ENCODE measurements at regions not wholly inside any gene's neighbourhood (a gene's known extent, or its start where the extent isn't known, plus 50 kb on each side); places are given as distances from the start of the nearest gene placed in this dataset.
"Not testable (repeated sequence)": the region's sequence is repeated elsewhere in the genome, so short reads cannot be mapped to it uniquely, and the experiment has no call there.

DNA sequence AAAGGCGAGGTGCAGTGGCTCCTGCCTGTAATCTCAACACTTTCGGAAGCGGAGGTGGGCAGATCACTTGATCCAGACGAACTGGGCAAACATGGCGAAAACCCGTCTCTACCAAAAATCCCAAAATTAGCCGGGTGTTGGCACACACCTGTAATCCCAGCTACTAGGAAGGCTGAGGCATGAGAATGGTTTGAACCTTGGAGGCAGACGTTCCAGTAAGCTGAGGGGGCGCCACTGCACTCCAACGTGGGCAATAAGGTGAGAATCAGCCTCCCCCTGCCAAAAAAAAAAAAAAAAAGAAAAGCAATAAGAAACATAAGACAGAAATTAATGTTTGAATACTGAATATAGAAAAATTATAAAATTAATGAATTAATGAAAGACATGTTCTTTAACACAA lies 928.7 kb downstream of the LRFN5 start:
- no peak for DNase-seq (ENCODE audit: low read depth)

DNA sequence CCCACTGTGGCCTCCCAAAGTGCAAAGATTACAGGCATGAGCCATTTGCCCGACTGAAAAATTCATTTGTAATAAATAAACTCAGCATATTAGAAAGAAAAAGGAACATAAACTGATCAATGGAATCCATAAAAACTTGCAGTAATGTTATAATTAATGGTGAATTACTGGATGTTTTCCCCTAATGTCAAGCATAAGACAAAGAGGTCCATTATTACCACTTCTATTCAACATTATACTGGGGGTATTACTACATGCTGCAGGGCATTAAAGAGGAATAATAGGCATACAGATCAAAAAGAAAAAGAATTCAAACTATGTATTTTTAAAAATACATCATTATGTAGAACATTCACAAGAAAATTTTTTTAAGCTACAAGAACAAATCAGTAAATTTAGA lies 926.8 kb downstream of the LRFN5 start:
- DNase-seq (ENCODE audit: low read depth) = no peak

DNA sequence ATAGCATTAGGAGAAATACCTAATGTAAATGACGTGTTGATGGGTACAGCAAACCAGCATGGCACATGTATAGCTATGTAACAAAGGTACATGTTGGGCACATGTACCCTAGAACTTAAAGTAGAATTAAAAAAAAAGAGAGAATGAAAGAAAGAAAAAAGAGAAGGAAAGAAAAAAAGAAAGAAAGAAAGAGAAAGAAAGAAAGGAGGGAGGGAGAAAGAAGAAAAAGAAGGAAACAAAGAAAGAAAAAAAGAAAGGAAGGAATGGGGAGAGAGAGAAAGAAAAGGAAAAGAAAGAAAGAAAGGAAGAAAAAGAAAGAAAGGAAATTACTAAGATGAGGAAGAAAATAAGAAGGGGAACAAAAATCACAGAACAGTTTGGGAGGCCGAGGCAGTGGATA lies 925.5 kb downstream of the LRFN5 start:
- no peak for DNase-seq (ENCODE audit: low read depth)

DNA sequence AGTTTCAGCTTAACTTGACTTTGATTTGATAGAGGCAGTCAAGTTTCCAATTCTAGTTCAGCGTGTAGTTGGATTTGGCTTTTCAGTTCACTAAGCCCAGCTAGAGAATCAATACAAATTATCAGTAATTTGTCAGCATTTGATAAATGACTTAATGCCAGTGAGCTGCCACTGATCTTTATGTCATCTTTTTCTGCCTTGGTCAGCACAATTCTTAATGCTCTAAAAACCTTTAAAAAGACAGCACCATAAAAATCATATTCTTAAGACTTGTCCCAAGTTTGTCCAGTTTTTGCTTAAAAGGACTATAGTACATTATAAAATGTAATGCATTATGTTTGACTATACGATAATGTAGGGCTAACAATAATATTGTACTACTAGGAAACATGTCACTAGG lies 920.5 kb downstream of the LRFN5 start:
- no peak for DNase-seq (ENCODE audit: low read depth)

DNA sequence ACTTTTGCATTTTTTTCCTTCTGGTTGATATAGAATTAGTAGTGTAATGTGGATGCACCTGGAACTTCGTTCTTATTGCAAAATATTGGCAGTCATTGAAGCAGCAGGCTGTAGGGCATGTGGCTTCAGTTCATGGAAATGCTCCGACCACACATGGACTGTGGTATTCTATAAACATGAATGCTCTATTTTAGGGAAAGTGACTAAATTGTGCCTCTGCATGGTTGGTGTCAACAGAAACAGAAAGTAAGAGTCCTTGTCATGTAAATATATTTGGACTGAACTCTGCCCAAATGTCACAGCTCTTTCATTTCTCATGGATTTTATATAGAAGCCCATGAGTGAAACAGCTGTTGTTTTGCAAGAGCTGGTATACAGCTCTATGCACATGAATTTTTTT lies 917.0 kb downstream of the LRFN5 start:
- no peak for DNase-seq (ENCODE audit: low read depth)

DNA sequence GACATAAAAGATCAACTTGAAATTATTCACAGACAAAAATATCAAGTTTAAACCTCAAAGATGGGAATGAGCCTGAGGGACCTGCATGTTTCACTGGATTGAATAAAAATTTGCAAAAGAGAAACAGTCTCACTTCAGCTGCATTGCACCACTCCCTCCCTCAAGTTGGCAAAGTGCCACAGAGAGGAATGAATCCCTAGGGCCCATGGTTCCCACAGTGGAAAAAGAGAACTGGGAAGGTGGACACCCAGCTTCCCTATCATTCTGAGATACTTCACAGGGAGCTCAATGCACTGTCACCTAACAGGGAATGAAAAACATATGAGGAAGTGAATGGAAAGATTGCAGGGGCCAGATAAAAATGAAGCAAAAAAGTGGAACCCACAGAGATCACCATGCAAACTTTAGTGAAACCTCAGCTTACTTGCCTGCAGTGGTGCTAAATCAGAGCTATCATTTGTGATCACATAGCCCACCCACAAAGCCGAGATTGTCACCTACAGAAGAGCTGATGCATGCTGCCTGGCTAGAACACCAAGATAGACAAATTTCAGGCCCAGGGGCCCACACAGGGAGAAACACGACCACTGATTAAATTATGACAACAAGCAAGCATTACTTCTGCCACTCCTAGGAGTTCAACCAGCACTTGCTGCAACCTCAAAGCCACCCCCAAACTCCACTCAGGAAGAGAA lies 911.3 kb downstream of the LRFN5 start:
- DNase-seq (ENCODE audit: low read depth) = no peak

DNA sequence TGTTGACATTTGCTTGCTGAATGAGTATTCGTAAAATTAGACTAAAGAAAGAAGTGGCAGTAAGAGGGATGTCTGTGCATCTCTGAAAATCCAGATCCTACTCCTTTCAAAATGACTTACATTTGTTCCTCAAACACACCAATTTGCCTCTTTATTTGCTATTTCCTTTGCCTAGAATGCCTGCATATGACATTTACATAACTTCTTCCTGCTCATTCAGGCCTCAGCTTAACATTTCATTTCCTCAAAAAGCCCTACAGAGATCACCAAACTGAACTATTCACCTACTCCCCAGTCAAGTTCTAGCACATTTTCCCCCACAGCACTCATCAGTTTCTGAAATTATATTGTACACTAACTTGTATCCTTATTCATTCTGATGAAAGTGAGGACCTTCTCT lies 907.2 kb downstream of the LRFN5 start:
- no peak for DNase-seq (ENCODE audit: low read depth)

DNA sequence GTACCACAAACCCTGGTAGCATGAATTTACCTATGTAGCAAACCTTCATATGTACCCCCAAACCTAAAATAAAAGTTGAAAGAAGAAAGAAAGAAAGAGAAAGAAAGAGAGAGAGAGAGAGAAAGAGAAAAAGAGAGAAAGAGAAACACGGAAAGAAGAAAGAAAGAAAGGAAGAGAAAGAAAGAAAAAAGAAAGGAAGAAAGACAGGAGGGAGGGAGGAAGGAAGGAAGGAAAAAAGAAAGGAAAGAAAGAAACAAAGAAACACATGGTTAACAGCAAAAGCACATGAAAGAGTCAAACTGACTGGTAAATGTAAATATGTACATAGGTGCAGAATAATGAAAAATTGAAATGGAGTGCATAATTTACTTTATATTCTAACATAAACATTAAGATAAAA lies 903.4 kb downstream of the LRFN5 start:
- DNase-seq (ENCODE audit: low read depth) = no peak

DNA sequence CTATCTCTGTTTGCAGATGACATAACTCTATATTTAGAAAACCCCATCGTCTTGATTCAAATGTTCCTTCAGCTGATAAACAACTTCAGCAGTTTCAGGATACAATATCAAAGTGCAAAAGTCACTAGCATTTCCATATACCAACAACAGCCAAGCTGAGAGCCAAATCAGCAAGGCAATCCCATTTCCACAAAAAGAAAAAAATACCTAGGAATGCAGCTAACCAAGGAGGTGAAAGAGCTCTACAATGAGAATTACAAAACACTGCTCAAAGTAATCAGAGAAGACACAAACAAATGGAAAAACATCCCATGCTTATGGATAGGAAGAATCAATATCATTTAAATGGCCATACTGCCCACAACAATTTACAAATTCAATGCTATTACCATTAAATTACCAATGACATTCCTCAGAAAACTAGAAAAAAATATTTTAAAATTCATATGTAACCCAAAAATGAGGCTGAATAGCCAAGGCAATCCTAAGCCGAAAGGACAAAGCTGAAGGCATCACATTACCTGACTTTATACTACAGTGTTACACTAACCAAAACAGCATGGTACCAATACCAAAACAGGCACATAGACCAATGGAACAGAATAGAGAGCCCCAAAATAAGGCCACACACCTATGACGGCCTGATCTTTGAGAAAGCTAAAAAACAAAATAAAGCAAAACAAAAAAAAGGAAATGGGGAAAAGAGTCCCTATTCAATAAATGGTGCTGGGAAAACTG lies 901.7 kb downstream of the LRFN5 start:
- DNase-seq (ENCODE audit: low read depth) = no peak

DNA sequence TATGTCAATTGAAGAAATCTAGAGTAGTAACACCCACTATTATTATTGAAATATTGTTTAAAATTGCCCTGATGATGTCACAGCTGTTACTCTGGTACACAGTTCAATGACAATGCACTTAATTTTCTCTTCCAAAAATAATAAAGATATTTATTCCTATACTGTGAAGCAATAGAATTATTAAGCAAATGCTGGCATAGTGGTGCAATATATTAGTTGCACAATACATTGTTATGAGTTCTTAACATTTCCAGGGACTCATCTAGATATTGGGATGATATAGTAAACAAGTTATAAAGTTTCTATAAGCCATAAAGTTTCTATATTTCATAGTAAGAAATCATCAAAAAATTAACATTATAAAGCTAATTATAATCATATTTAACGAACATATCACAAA lies 897.8 kb downstream of the LRFN5 start:
- no peak for DNase-seq (ENCODE audit: low read depth)

DNA sequence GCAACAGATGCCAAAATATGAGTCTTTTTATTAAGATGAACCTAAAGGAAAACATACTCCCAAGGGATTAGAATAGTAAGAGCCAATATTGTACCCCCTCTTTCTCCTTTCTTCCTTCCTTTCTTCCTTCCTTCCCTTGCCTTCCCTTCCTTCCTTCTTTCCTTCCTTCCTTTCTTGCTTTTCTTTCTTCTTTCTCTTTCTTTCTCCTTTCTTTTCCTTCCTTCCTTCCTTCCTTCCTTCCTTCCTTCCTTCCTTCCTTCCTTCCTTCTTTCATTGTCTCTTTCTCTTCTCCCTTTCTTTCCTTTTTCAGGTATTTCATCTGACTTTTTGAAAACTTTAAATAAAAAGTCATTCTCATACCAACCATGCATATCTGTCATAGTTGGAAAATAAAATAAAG lies 892.5 kb downstream of the LRFN5 start:
- DNase-seq (ENCODE audit: low read depth) = no peak

DNA sequence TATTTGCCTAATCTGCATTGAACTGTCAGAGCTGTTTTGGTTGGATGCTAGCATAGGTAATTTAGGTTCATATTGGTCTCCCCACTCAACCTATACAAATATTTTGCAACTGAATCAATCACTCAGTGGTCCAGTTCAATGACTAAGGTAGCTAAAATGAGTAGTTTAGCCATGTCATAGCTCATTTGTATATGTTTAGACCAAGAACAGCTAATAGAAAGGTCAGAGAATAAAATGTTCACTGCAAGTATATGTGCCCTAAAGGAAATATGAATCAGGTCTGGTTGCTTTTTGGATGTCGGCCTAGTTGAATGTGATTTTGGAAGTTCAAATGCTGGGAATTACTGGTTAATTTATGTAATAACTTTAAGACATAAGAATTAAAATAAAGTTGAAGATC lies 883.9 kb downstream of the LRFN5 start:
- no peak for DNase-seq (ENCODE audit: low read depth)

DNA sequence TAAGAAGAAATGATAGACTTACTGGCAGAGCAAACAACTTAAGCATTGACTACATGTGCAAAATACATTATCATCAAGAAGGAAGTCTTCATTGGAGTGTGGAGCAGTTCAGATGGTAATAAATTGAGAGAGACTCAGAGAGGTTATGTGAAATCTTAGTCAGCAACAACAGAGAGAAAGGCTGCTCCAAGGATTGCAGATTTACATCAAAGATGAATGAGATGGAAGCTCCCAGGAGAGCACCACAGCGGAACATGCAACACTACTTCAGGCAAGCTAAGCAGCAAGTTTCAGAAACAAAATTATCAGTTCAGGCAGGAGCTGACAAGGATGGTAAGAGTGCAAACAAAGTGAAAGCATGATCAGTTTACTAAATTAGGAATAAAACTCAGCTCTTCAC lies 882.3 kb downstream of the LRFN5 start:
- DNase-seq (ENCODE audit: low read depth) = no peak

DNA sequence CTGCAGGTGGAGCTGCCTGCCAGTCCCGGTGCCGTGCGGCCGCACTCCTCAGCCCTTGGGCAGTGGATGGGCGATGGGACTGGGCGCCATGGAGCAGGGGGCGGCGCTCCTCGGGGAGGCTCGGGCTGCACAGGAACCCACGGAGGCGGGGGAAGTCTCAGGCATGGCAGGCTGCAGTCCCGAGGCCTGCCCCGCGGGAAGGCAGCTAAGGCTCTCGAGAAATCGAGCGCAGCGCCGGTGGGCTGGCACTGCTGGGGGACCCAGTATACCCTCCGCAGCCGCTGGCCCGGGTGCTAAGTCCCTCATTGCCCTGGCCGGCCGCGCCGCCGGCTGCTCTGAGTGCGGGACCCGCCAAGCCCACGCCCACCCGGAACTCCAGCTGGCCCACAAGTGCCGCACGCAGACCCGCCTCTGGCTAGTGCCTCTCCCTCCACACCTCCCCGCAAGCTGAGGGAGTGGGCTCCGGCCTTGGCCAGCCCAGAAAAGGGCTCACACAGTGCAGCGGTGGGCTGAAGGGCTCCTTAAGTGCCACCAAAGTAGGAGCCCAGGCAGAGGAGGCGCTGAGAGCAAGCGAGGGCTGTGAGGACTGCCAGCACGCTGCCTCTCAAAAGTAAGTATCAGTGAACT lies 875.8 kb downstream of the LRFN5 start:
- not testable (repeated sequence) for DNase-seq (ENCODE audit: low read depth)

DNA sequence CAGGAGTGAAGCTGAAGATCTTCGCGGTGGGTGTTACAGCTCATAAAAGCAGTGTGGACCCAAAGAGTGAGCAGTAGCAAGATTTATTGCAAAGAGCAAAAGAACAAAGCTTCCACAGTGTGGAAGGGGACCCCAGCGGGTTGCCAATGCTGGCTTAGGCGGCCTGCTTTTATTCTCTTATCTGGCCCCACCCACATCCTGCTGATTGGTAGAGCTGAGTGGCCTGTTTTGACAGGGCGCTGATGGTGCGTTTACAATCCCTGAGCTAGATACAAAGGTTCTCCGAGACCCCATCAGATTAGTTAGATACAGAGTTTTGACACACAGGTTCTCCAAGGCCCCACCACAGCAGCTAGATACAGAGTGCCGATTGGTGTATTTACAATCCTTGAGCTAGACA lies 875.0 kb downstream of the LRFN5 start:
- not testable (repeated sequence) for DNase-seq (ENCODE audit: low read depth)

DNA sequence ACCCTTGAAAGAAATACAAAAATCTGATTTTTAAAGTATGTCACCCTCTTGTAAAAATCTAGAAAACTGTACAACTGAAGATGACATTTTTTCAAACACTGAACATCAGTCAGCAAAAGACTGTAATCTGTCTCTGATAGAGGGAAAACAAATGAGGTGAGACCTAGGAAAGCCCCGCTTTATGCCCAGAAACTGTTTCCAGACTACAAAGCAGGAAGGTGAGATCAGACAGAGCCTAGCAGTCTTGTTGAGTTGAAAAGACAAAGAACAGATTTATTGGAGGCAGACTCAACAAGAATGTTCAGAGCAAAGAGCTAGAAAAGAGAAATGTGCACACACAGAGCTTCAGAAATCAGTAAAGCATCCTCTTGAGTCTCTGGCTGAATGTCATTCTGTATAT lies 873.6 kb downstream of the LRFN5 start:
- DNase-seq (ENCODE audit: low read depth) = no peak

DNA sequence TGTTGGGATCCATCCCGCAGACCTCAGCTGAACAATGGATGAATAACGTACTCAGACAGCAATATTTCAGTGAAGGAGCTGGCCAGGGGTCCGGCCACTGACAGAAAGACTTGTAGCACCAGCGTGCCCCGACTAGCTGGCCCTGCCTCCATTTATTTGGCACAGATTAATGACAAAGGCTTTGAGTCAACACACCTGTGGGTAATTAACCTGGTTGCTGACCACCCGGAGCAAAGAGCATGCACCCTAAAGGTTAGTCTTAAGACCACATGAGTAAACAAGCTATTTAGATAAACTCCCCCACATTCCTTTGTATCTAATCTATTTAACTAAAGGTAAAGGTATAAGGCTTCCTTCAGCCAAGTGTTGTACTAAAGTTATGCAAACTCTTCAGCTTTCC lies 868.6 kb downstream of the LRFN5 start:
- no peak for DNase-seq (ENCODE audit: low read depth)

DNA sequence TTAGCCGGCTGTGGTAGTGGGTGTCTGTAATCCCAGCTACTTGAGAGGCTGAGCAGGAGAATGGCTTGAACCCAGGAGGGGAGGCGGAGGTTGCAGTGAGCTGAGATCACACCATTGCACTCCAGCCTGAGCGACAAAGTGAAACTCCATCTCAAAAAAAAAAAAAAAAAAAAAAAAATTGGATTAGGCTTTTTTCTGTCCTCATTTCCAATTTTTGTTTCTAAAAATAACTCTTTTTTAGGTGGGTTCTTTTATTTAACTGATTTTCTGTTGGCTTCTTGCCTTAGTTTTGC lies 863.7 kb downstream of the LRFN5 start:
- no peak for DNase-seq (ENCODE audit: low read depth)

DNA sequence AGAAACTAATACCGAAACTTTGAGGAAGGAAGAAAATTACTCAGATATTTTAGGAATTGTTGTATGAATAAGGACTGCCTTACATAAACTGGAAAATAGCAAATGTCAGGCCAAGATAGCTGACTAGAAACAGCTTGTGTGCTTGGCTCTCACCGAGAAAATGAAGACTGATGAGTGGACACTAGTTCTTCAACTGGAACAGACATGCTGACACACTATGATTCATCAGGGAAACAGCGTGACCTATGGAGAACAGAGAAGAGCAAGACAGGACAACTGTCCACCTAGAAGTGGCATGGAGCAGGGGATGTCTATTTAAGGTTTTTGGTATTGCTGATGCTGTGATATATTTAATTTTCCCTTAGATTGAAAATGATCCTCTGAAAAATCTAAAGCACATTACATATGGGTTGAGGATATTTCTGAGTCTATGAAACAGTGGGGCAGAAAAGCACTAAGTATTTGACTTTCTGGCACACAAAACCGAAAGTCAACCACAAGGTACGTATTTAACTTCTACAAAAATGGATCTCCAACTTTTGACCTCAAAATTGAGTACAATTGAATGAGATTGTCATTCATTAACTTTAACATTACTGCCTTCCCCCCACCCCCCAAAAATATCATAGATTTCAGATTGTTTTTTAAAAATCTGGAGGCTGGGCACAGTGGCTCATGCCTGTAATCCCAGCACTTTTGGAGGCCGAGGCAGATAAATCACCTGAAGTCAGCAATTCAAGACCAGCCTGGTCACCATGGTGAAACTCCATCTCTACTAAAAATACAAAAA lies 863.2 kb downstream of the LRFN5 start:
- DNase-seq (ENCODE audit: low read depth) = no peak

DNA sequence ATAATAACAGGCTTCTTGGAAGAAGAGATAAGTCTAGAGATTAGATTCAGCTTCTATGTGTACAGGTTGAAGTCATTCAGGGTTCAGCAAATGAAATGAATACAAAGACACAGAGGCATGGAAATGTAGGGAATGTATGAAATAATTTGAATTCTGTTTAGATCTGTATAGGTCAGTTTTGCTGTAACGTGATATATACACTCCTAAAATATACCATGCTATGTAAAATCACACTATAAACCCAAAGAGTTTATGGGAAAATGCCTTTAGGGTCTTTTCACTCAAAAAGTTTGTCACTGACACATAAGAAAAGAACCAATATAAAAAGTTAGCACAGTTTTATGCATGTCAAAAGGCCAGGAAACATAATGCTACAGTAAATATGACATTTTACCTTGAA lies 854.0 kb downstream of the LRFN5 start:
- no peak for DNase-seq (ENCODE audit: low read depth)

DNA sequence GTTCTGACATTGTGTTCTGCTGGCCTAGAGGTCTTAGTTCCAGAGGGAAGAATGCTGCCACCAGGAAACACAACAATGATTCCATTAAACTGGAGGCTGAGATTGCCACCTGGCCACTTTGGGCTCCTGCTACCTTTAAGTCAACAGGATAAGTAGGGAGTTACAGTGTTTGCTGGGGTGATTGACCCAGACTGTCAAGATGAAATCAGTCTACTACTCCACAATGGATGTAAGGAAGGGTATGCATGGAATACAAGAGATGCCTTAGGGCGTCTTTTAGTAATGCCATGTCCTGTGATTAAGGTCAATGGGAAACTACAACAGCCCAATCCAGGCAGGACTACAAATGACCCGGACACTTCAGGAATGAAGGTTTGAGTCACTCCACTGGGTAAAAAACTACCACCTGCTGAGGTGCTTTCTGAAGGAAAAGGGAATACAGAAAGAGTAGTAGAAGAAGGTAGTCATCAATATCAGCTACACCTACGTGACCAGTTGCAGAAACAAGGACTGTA lies 852.6 kb downstream of the LRFN5 start:
- DNase-seq (ENCODE audit: low read depth) = no peak

DNA sequence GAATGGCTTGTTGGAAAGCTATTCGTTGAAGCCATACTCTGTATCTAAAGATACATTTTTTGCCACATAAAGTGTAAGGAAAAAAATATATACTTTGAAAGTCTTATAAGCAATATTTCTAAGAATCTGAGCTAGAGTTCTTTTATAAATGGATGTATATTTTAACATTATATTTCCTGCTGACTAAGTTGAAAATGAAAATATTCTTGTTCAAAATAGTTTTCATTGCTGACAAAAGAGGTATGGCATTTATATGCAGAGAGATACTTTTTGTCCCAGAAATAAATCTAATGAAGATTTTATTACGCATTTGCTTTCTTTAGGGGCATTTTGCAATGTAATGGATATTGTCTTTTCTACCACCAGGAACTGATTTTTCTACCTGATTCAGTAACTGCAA lies 834.9 kb downstream of the LRFN5 start:
- no peak for DNase-seq (ENCODE audit: low read depth)

All from myocyte (in vitro differentiated cells).